ENCODE measurements at regions not wholly inside any gene's neighbourhood (a gene's known extent, or its start where the extent isn't known, plus 50 kb on each side); places are given as distances from the start of the nearest gene placed in this dataset.

DNA sequence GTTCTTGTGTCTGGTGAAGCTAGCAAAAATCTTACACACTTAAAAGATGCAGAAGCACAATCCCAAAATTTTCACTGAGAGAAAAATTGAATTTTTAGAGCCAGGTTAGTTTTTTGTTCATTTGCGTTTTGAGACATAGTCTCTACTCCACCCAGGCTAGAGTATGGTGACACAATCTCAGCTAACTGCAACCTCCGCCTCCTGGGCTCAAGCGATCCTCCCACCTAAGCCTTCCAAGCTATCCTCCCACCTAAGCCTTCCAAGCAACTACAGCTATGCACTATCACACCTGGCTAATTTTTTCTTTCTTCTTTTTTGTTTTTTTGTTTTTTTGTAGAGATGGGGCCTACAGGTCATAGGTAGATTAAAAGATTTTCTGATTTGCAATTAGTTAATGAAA is 113.1 kb upstream of the RAB6C start:
- no peak for TF ChIP-seq EP300 (IDR thresholded peaks at IDR 0.05; ENCODE audit: low read length)
- TF ChIP-seq JUND (IDR thresholded peaks at IDR 0.05; ENCODE audit: borderline replicate concordance, low read depth, low read length), result no peak
- no peak for TF ChIP-seq JUND (tag; IDR thresholded peaks at IDR 0.05; ENCODE audit: borderline replicate concordance, low read depth, low read length)
- TF ChIP-seq, protein P1, sequence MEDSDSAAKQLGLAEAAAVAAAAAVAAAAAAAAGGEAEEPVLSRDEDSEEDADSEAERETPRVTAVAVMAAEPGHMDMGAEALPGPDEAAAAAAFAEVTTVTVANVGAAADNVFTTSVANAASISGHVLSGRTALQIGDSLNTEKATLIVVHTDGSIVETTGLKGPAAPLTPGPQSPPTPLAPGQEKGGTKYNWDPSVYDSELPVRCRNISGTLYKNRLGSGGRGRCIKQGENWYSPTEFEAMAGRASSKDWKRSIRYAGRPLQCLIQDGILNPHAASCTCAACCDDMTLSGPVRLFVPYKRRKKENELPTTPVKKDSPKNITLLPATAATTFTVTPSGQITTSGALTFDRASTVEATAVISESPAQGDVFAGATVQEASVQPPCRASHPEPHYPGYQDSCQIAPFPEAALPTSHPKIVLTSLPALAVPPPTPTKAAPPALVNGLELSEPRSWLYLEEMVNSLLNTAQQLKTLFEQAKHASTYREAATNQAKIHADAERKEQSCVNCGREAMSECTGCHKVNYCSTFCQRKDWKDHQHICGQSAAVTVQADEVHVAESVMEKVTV (CRISPR knock-in tag; IDR thresholded peaks at IDR 0.05), result no peak
- no peak for TF ChIP-seq SMARCA4 (IDR thresholded peaks at IDR 0.05)
- no peak for TF ChIP-seq CTCF (IDR thresholded peaks at IDR 0.05 in 2 of 3, conservative IDR thresholded peaks at IDR 0.05 in 1 of 3; ENCODE audit: insufficient read depth in 2 of 3, low read depth in 1 of 3, low read length in 3 of 3)
